AG09309 (cell line): ENCODE measurements at regions not wholly inside any gene's neighbourhood (a gene's known extent, or its start where the extent isn't known, plus 50 kb on each side); places are given as distances from the start of the nearest gene placed in this dataset.

Experiments
- DNase-seq: peaks from one replicate; pipeline ENCODE4 v3.0.0-alpha.2; 2010; ENCODE audit warnings: low read depth
- H3K4me3 ChIP-seq: 2 replicates; pipeline ENCODE4 v1.5.1; 2011; ENCODE audit warnings: mild to moderate bottlenecking, low read depth, low read length, moderate library complexity; ENCODE audit not compliant: control insufficient read depth
- TF ChIP-seq, protein P1 (sequence below): IDR thresholded peaks from 2 replicates; pipeline ENCODE4 v1.5.1; 2011; ENCODE audit warnings: mild to moderate bottlenecking, low read depth, low read length, inconsistent platforms; ENCODE audit not compliant: insufficient read depth, control insufficient read depth; ENCODE audit errors: missing control alignments

GRCh38 chr10:30793093-30793492 is 163.5 kb upstream of the LYZL2 start:
- TF ChIP-seq, protein P1, sequence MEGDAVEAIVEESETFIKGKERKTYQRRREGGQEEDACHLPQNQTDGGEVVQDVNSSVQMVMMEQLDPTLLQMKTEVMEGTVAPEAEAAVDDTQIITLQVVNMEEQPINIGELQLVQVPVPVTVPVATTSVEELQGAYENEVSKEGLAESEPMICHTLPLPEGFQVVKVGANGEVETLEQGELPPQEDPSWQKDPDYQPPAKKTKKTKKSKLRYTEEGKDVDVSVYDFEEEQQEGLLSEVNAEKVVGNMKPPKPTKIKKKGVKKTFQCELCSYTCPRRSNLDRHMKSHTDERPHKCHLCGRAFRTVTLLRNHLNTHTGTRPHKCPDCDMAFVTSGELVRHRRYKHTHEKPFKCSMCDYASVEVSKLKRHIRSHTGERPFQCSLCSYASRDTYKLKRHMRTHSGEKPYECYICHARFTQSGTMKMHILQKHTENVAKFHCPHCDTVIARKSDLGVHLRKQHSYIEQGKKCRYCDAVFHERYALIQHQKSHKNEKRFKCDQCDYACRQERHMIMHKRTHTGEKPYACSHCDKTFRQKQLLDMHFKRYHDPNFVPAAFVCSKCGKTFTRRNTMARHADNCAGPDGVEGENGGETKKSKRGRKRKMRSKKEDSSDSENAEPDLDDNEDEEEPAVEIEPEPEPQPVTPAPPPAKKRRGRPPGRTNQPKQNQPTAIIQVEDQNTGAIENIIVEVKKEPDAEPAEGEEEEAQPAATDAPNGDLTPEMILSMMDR: no peak
- no peak overlapping the region for H3K4me3 ChIP-seq
- no peak for DNase-seq

DNA sequence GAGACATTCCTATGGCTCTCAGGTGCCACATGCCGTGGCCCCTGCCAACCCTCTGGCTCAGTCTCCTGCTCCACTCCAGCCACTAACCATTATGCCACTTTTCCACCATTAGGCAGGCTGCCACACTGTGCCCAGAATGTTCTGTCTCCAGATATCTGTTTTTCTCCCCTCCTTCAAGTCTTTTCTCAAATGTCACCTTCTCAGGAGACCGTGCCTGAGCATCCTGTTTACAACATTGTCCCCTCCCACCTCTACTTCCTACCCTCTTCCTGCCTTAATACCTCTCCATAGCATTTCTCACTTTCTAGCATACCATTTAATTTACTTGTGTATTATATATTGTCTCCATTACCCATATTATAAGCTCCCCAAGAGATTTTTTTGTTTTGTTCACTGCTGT is 162.5 kb upstream of the LYZL2 start:
- TF ChIP-seq, protein P1: no peak
- DNase-seq: no peak
- no peak overlapping the region for H3K4me3 ChIP-seq

- no peak overlapping the region for H3K4me3 ChIP-seq
- DNase-seq: no peak
- TF ChIP-seq, protein P1: no peak
Observed at GRCh38 chr10:30791197-30791611, 161.7 kb upstream of the LYZL2 start.

DNA sequence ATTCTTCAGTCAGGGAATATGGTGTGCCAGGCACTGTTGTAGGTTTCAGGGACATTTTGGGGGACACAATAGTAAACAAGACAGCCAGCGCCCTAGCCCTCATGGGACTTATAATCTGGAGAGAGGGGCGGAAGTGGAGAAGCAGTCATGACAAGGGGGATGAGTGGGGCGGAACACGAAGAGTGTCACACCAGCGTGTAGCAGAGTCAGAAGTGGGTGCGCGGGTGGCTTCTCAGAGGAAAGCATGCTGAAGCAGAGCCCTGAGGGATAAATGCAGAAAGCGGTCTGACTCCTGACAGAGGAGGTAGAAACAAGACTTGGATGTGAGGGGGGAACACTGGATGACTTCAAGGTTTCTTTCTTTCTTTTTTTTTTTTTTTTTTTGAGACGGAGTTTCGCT is 160.3 kb upstream of the LYZL2 start:
- DNase-seq: no peak
- no peak overlapping the region for H3K4me3 ChIP-seq

GRCh38 chr10:30788307-30788706 is 158.8 kb upstream of the LYZL2 start:
- no peak overlapping the region for H3K4me3 ChIP-seq
- no peak for DNase-seq
- TF ChIP-seq, protein P1: no peak

More for the DNA sequence above, 160.3 kb upstream of the LYZL2 start:
- TF ChIP-seq, protein P1: no peak

DNA sequence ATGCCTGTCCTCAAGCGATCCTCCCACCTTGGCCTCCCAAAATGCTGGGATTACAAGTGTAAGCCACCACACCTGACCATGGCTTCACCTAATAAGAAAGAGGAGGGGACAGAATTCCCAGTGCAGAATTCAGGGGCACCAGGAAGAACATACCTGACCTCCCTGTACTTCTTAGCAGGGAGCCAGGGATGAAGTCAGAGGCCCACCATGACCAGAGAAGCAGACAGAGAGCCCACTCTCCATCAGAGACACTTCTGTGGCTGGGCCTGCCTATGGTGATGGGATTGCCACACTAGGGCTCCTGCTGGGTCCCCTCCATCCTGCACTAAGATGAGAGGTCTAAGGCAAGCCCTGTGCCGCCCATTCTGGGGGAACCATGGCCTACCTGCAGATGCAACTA is 157.4 kb upstream of the LYZL2 start:
- TF ChIP-seq, protein P1: no peak
- no peak for DNase-seq
- no peak overlapping the region for H3K4me3 ChIP-seq

- H3K4me3 ChIP-seq: no peak overlapping the region
- TF ChIP-seq, protein P1: no peak
- no peak for DNase-seq
Observed at GRCh38 chr10:30786131-30786530, 156.6 kb upstream of the LYZL2 start.
